Lower lobe of right lung (tissue), 2 donors: ENCODE measurements at regions not wholly inside any gene's neighbourhood (a gene's known extent, or its start where the extent isn't known, plus 50 kb on each side); places are given as distances from the start of the nearest gene placed in this dataset.

ENCODE experiments used
- ATAC-seq, 2 donors: fragments of 200-7000 bp; cut with Tn5 transposase; one replicate each; pipeline ENCODE4 v1.9.1; 2020 to 2022; ENCODE audit warnings: mild to moderate bottlenecking in 2 of 2, moderate library complexity in 2 of 2
- DNase-seq: peaks from one replicate; pipeline ENCODE4 v3.0.0-alpha.2; 2020
- H3K27ac ChIP-seq: fragments of 200-600 bp; one replicate; pipeline ENCODE4 v1.8.0; 2022
- H3K27me3 ChIP-seq: fragments of 200-600 bp; one replicate; pipeline ENCODE4 v1.8.0; 2022; ENCODE audit warnings: low read depth
- H3K36me3 ChIP-seq: fragments of 200-600 bp; one replicate; pipeline ENCODE4 v1.8.0; 2022; ENCODE audit warnings: mild to moderate bottlenecking
- H3K4me1 ChIP-seq: fragments of 200-600 bp; one replicate; pipeline ENCODE4 v1.8.0; 2022
- H3K4me3 ChIP-seq: fragments of 200-600 bp; one replicate; pipeline ENCODE4 v1.8.0; 2022; ENCODE audit warnings: mild to moderate bottlenecking
- H3K9me3 ChIP-seq: fragments of 200-600 bp; one replicate; pipeline ENCODE4 v1.8.0; 2022
- CTCF ChIP-seq: fragments of 200-600 bp; IDR thresholded peaks from one replicate; pipeline ENCODE4 v1.8.0; 2022; ENCODE audit warnings: antibody characterized with exemption, mild to moderate bottlenecking
- intact Hi-C: fragments of 100-400 bp; cut with DNase I; formaldehyde crosslinking; loops from one replicate; pipeline ENCODE4 v1.11.0; 2022
- donor health status: DM: no; HTN: yes; CAD: no; lungs with severe emphysema.

- Histone ChIP-seq H3K36me3 (no peaks in the 10 kb centered on the region), H3K4me1 (no peaks in the 10 kb centered on the region), H3K27me3 (no peaks in the 10 kb centered on the region), H3K27ac (no peak overlapping the region), H3K4me3 (no peak overlapping the region), H3K9me3 (no peaks in the 10 kb centered on the region)
- no peak for TF ChIP-seq CTCF
- intact Hi-C loops = no loop called here
- no peak for ATAC-seq
- DNase-seq = no peak
These were observed 1791.8 kb upstream of the WWC1 start for GRCh38 chr5:166499447-166500240.

DNA sequence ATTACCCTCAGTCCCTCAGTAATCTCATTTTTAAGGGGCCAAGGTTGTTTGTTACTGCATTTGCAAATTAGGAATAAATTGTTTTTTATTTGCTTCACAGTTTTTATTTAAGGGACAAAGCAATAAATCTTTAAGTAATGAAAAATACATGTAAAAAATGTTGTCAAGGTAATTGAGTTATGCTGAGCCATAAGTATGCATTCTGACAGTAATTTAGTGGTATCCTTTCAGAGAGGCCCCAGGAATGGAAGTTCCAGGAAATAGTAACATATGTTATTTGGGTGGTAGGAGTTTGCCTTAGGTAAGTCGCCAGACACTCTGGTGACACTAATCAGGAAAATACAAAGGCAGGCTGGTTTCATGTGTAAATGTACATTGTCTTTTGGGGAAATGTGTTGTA is 1787.9 kb upstream of the WWC1 start:
- intact Hi-C loops = no loop called here
- Histone ChIP-seq H3K4me3 (no peak overlapping the region), H3K4me1 (no peaks in the 10 kb centered on the region), H3K9me3 (no peaks in the 10 kb centered on the region), H3K27ac (no peak overlapping the region), H3K36me3 (no peaks in the 10 kb centered on the region), H3K27me3 (no peaks in the 10 kb centered on the region)
- ATAC-seq = no peak
- no peak for DNase-seq
- TF ChIP-seq CTCF = no peak

DNA sequence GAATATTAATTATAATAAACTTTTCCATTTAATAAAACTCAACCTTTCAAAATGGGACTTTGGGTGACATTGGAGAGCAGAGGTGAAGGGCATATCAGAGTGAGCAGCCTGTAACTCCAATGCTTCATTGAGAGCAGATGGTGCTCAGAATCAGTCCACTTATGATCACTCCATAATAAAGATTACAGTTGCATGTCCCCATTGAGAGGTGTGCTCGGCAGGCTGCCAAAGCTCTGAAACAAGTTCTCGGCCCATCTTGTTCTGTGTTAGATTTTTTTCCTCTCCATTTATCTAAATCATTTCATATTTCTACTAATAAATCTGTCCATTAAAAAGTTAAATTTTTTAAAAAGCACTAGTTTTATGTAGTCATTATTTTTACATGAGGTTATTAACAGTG is 1786.4 kb upstream of the WWC1 start:
- DNase-seq (no peak), ATAC-seq (no peak)
- Histone ChIP-seq H3K9me3 (no peaks in the 10 kb centered on the region), H3K36me3 (no peaks in the 10 kb centered on the region), H3K4me3 (no peak overlapping the region), H3K4me1 (no peaks in the 10 kb centered on the region), H3K27ac (no peak overlapping the region), H3K27me3 (no peaks in the 10 kb centered on the region)
- no peak for TF ChIP-seq CTCF
- intact Hi-C loops = no loop called here

DNA sequence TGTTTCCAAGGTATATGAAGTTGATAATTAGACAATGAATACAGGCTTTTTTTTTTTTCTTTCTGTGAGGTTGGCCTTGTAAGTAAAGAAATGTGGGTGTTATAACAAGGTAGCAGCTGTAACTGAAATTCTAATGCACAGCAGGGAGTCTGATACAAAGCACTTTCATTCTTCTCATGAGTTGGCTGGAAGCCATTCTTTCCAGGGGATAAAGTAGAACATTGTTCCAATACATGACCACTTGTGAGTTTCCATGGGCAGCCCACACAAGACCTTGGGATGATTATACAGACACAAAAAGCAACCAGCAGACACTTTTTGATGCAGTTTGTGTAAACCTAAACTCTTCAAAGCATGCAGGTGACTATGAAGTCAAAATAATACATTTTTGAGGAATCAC is 1785.9 kb upstream of the WWC1 start:
- Histone ChIP-seq H3K4me3 (no peak overlapping the region), H3K27me3 (no peaks in the 10 kb centered on the region), H3K9me3 (no peaks in the 10 kb centered on the region), H3K4me1 (no peaks in the 10 kb centered on the region), H3K27ac (no peak overlapping the region), H3K36me3 (no peaks in the 10 kb centered on the region)
- TF ChIP-seq CTCF = no peak
- DNase-seq = no peak
- intact Hi-C loops = no loop called here
- ATAC-seq = no peak

DNA sequence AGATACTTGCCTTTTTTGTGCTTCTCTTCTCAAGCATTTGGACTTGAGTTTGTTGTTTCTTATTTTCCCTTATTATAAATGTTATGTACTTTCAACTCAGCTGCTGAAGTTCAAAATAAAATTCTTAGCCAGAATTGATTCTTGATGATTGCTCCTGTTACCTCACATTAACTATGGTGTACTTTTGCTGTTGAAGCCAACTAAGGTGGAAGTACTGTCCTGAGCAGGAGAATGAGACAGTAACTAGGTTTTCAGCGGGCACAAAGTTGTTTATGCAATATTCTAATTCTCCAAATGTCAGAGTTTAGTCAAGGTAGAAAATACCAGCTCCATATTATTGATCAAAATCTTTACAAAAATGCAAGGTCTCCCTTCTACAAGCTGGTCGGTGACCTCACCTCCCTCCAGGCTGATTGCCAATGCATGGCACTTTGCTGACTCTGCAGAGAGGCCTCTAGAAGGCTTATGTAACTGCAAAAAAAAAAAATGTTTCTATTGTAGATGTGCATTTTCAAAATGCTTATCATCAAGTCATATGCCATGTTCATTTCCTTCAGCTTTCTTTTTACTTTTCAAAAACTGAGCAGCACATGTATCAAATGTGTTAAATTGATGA is 1783.5 kb upstream of the WWC1 start:
- intact Hi-C loops = no loop called here

More for the DNA sequence above, 1783.5 kb upstream of the WWC1 start:
- H3K4me1 ChIP-seq = no peaks in the 10 kb centered on the region
- DNase-seq = no peak
- no peak overlapping the region for H3K27ac ChIP-seq
- no peak overlapping the region for H3K4me3 ChIP-seq
- no peak for ATAC-seq
- no peak for TF ChIP-seq CTCF
- no peaks in the 10 kb centered on the region for H3K9me3 ChIP-seq
- no peaks in the 10 kb centered on the region for H3K27me3 ChIP-seq
- H3K36me3 ChIP-seq = no peaks in the 10 kb centered on the region
